PFSK-1 (cell line): ENCODE measurements at regions not wholly inside any gene's neighbourhood (a gene's known extent, or its start where the extent isn't known, plus 50 kb on each side); places are given as distances from the start of the nearest gene placed in this dataset.

Experiments used
- FOXP2 ChIP-seq: optimal IDR thresholded peaks from 2 replicates; pipeline ENCODE3; 2011; ENCODE audit warnings: borderline replicate concordance, control low read depth, inconsistent platforms; ENCODE audit not compliant: insufficient read depth; ENCODE audit errors: extremely low read length, extremely low read depth
- POLR2AphosphoS5 ChIP-seq: IDR thresholded peaks from 2 replicates; pipeline ENCODE4 v1.6.1; 2012; ENCODE audit warnings: low read depth, mild to moderate bottlenecking, control low read depth, low read length, moderate library complexity
- REST ChIP-seq, 2 experiments: IDR thresholded peaks; 2 replicates each; pipeline versions ENCODE4 v1.6.1 to v1.8.0; 2011 to 2012; ENCODE audit warnings: low read depth in 2 of 2, low read length in 2 of 2, control low read depth in 1 of 2, inconsistent platforms in 1 of 2, mild to moderate bottlenecking in 1 of 2, moderate library complexity in 1 of 2; ENCODE audit not compliant: insufficient read depth in 1 of 2
- SIN3A ChIP-seq: IDR thresholded peaks from 2 replicates; pipeline ENCODE4 v1.6.1; 2012; ENCODE audit warnings: mild to moderate bottlenecking, low read length, moderate library complexity, borderline replicate concordance; ENCODE audit not compliant: insufficient read depth
- TAF1 ChIP-seq: IDR thresholded peaks from 2 replicates; pipeline ENCODE4 v1.6.1; 2012; ENCODE audit warnings: low read length, control low read depth, borderline replicate concordance; ENCODE audit not compliant: insufficient read depth

GRCh38 chr2:196324211-196324610 lies 152.8 kb upstream of the STK17B start:
- no peak for TF ChIP-seq REST (IDR thresholded peaks at IDR 0.05; ENCODE audit: insufficient read depth in 1 of 2, low read depth in 2 of 2, low read length in 2 of 2)
- TF ChIP-seq POLR2AphosphoS5, result no peak
- TF ChIP-seq FOXP2, result no peak
- no peak for TF ChIP-seq SIN3A
- no peak for TF ChIP-seq TAF1
